ENCODE measurements at regions not wholly inside any gene's neighbourhood (a gene's known extent, or its start where the extent isn't known, plus 50 kb on each side); places are given as distances from the start of the nearest gene placed in this dataset.
"Not testable (repeated sequence)": the region's sequence is repeated elsewhere in the genome, so short reads cannot be mapped to it uniquely, and the experiment has no call there.

GRCh38 chr4:116015062-116015461, 901.6 kb upstream of the NDST4 start:
- no peak for DNase-seq
- H3K27ac ChIP-seq (ENCODE audit: insufficient read depth, low read length, poor library complexity, severe bottlenecking), result no peak overlapping the region
- H3K9me3 ChIP-seq (ENCODE audit: control insufficient read depth, low read length), result peaks cover 25% of the 10 kb centered on the region
- H3K4me3 ChIP-seq (ENCODE audit: insufficient read depth, low read depth, low read length, poor library complexity, severe bottlenecking), result no peak overlapping the region
- H3K27me3 ChIP-seq (replicated peaks; ENCODE audit: control insufficient read depth, insufficient read depth, low read length, poor library complexity, severe bottlenecking), result no peaks in the 10 kb centered on the region
- H3K4me1 ChIP-seq (ENCODE audit: control insufficient read depth, insufficient read depth, low read length, poor library complexity, severe bottlenecking), result no peaks in the 10 kb centered on the region
- H3K36me3 ChIP-seq (ENCODE audit: control insufficient read depth, insufficient read depth, low read length), result no peaks in the 10 kb centered on the region

GRCh38 chr4:116010923-116011322, 897.5 kb upstream of the NDST4 start:
- no peak for DNase-seq
- H3K4me3 ChIP-seq (ENCODE audit: insufficient read depth, low read depth, low read length, poor library complexity, severe bottlenecking), result no peak overlapping the region
- no peaks in the 10 kb centered on the region for H3K36me3 ChIP-seq (ENCODE audit: control insufficient read depth, insufficient read depth, low read length)
- H3K27me3 ChIP-seq (replicated peaks; ENCODE audit: control insufficient read depth, insufficient read depth, low read length, poor library complexity, severe bottlenecking), result no peaks in the 10 kb centered on the region
- H3K4me1 ChIP-seq (ENCODE audit: control insufficient read depth, insufficient read depth, low read length, poor library complexity, severe bottlenecking), result no peaks in the 10 kb centered on the region
- peaks cover 13% of the 10 kb centered on the region for H3K9me3 ChIP-seq (ENCODE audit: control insufficient read depth, low read length)
- no peak overlapping the region for H3K27ac ChIP-seq (ENCODE audit: insufficient read depth, low read length, poor library complexity, severe bottlenecking)

GRCh38 chr4:116005806-116006088, 892.3 kb upstream of the NDST4 start:
- DNase-seq, result no peak
- no peaks in the 10 kb centered on the region for H3K36me3 ChIP-seq (ENCODE audit: control insufficient read depth, insufficient read depth, low read length)
- no peak overlapping the region for H3K4me3 ChIP-seq (ENCODE audit: insufficient read depth, low read depth, low read length, poor library complexity, severe bottlenecking)
- H3K4me1 ChIP-seq (ENCODE audit: control insufficient read depth, insufficient read depth, low read length, poor library complexity, severe bottlenecking), result no peaks in the 10 kb centered on the region
- H3K27ac ChIP-seq (ENCODE audit: insufficient read depth, low read length, poor library complexity, severe bottlenecking), result no peak overlapping the region
- no peaks in the 10 kb centered on the region for H3K9me3 ChIP-seq (ENCODE audit: control insufficient read depth, low read length)
- no peaks in the 10 kb centered on the region for H3K27me3 ChIP-seq (replicated peaks; ENCODE audit: control insufficient read depth, insufficient read depth, low read length, poor library complexity, severe bottlenecking)

- no peaks in the 10 kb centered on the region for H3K27me3 ChIP-seq (replicated peaks; ENCODE audit: control insufficient read depth, insufficient read depth, low read length, poor library complexity, severe bottlenecking)
- DNase-seq, result no peak
- no peak overlapping the region for H3K4me3 ChIP-seq (ENCODE audit: insufficient read depth, low read depth, low read length, poor library complexity, severe bottlenecking)
- H3K36me3 ChIP-seq (ENCODE audit: control insufficient read depth, insufficient read depth, low read length), result no peaks in the 10 kb centered on the region
- no peaks in the 10 kb centered on the region for H3K4me1 ChIP-seq (ENCODE audit: control insufficient read depth, insufficient read depth, low read length, poor library complexity, severe bottlenecking)
- H3K27ac ChIP-seq (ENCODE audit: insufficient read depth, low read length, poor library complexity, severe bottlenecking), result no peak overlapping the region
- H3K9me3 ChIP-seq (ENCODE audit: control insufficient read depth, low read length), result no peaks in the 10 kb centered on the region
Measured at GRCh38 chr4:116005037-116005805, 891.8 kb upstream of the NDST4 start.

GRCh38 chr4:116001291-116001690, 887.9 kb upstream of the NDST4 start:
- no peaks in the 10 kb centered on the region for H3K27me3 ChIP-seq (replicated peaks; ENCODE audit: control insufficient read depth, insufficient read depth, low read length, poor library complexity, severe bottlenecking)
- no peak overlapping the region for H3K27ac ChIP-seq (ENCODE audit: insufficient read depth, low read length, poor library complexity, severe bottlenecking)
- no peak for DNase-seq
- no peaks in the 10 kb centered on the region for H3K36me3 ChIP-seq (ENCODE audit: control insufficient read depth, insufficient read depth, low read length)
- no peaks in the 10 kb centered on the region for H3K9me3 ChIP-seq (ENCODE audit: control insufficient read depth, low read length)
- H3K4me3 ChIP-seq (ENCODE audit: insufficient read depth, low read depth, low read length, poor library complexity, severe bottlenecking), result no peak overlapping the region
- H3K4me1 ChIP-seq (ENCODE audit: control insufficient read depth, insufficient read depth, low read length, poor library complexity, severe bottlenecking), result no peaks in the 10 kb centered on the region

- no peak for DNase-seq
- H3K36me3 ChIP-seq (ENCODE audit: control insufficient read depth, insufficient read depth, low read length), result no peaks in the 10 kb centered on the region
- H3K4me1 ChIP-seq (ENCODE audit: control insufficient read depth, insufficient read depth, low read length, poor library complexity, severe bottlenecking), result no peaks in the 10 kb centered on the region
- no peaks in the 10 kb centered on the region for H3K9me3 ChIP-seq (ENCODE audit: control insufficient read depth, low read length)
- no peak overlapping the region for H3K4me3 ChIP-seq (ENCODE audit: insufficient read depth, low read depth, low read length, poor library complexity, severe bottlenecking)
- no peaks in the 10 kb centered on the region for H3K27me3 ChIP-seq (replicated peaks; ENCODE audit: control insufficient read depth, insufficient read depth, low read length, poor library complexity, severe bottlenecking)
- no peak overlapping the region for H3K27ac ChIP-seq (ENCODE audit: insufficient read depth, low read length, poor library complexity, severe bottlenecking)
Measured at GRCh38 chr4:115986573-115986972, 873.2 kb upstream of the NDST4 start.

GRCh38 chr4:115975421-115976001, 862.1 kb upstream of the NDST4 start:
- not testable (repeated sequence) for H3K4me1 ChIP-seq (ENCODE audit: control insufficient read depth, insufficient read depth, low read length, poor library complexity, severe bottlenecking); H3K4me3 ChIP-seq (ENCODE audit: insufficient read depth, low read depth, low read length, poor library complexity, severe bottlenecking); H3K27ac ChIP-seq (ENCODE audit: insufficient read depth, low read length, poor library complexity, severe bottlenecking); H3K9me3 ChIP-seq (ENCODE audit: control insufficient read depth, low read length); DNase-seq; H3K36me3 ChIP-seq (ENCODE audit: control insufficient read depth, insufficient read depth, low read length); H3K27me3 ChIP-seq (replicated peaks; ENCODE audit: control insufficient read depth, insufficient read depth, low read length, poor library complexity, severe bottlenecking)

- no peaks in the 10 kb centered on the region for H3K36me3 ChIP-seq (ENCODE audit: control insufficient read depth, insufficient read depth, low read length)
- no peak overlapping the region for H3K27ac ChIP-seq (ENCODE audit: insufficient read depth, low read length, poor library complexity, severe bottlenecking)
- H3K4me3 ChIP-seq (ENCODE audit: insufficient read depth, low read depth, low read length, poor library complexity, severe bottlenecking), result no peak overlapping the region
- no peaks in the 10 kb centered on the region for H3K9me3 ChIP-seq (ENCODE audit: control insufficient read depth, low read length)
- H3K4me1 ChIP-seq (ENCODE audit: control insufficient read depth, insufficient read depth, low read length, poor library complexity, severe bottlenecking), result no peaks in the 10 kb centered on the region
- DNase-seq, result no peak
- no peaks in the 10 kb centered on the region for H3K27me3 ChIP-seq (replicated peaks; ENCODE audit: control insufficient read depth, insufficient read depth, low read length, poor library complexity, severe bottlenecking)
Measured at GRCh38 chr4:115973768-115974167, 860.3 kb upstream of the NDST4 start.

GRCh38 chr4:115972967-115973366, 859.5 kb upstream of the NDST4 start:
- no peaks in the 10 kb centered on the region for H3K9me3 ChIP-seq (ENCODE audit: control insufficient read depth, low read length)
- H3K36me3 ChIP-seq (ENCODE audit: control insufficient read depth, insufficient read depth, low read length), result no peaks in the 10 kb centered on the region
- no peak overlapping the region for H3K4me3 ChIP-seq (ENCODE audit: insufficient read depth, low read depth, low read length, poor library complexity, severe bottlenecking)
- no peak for DNase-seq
- no peak overlapping the region for H3K27ac ChIP-seq (ENCODE audit: insufficient read depth, low read length, poor library complexity, severe bottlenecking)
- H3K4me1 ChIP-seq (ENCODE audit: control insufficient read depth, insufficient read depth, low read length, poor library complexity, severe bottlenecking), result no peaks in the 10 kb centered on the region
- no peaks in the 10 kb centered on the region for H3K27me3 ChIP-seq (replicated peaks; ENCODE audit: control insufficient read depth, insufficient read depth, low read length, poor library complexity, severe bottlenecking)

- Histone ChIP-seq H3K27me3 (replicated peaks; ENCODE audit: control insufficient read depth, insufficient read depth, low read length, poor library complexity, severe bottlenecking) (no peaks in the 10 kb centered on the region), H3K4me3 (ENCODE audit: insufficient read depth, low read depth, low read length, poor library complexity, severe bottlenecking) (no peak overlapping the region), H3K9me3 (ENCODE audit: control insufficient read depth, low read length) (no peaks in the 10 kb centered on the region), H3K4me1 (ENCODE audit: control insufficient read depth, insufficient read depth, low read length, poor library complexity, severe bottlenecking) (no peaks in the 10 kb centered on the region), H3K27ac (ENCODE audit: insufficient read depth, low read length, poor library complexity, severe bottlenecking) (no peak overlapping the region), H3K36me3 (ENCODE audit: control insufficient read depth, insufficient read depth, low read length) (no peaks in the 10 kb centered on the region)
- no peak for DNase-seq
Measured at GRCh38 chr4:115970859-115971258, 857.4 kb upstream of the NDST4 start.
